H9 (cell line): ENCODE measurements at regions not wholly inside any gene's neighbourhood (a gene's known extent, or its start where the extent isn't known, plus 50 kb on each side); places are given as distances from the start of the nearest gene placed in this dataset.

Source experiments
- DNase-seq: peaks from one replicate; pipeline ENCODE4 v3.0.0-alpha.2; 2017
- H2AFZ ChIP-seq: one replicate; pipeline ENCODE4 v1.6.1; 2013; ENCODE audit warnings: mild to moderate bottlenecking, low read length, control low read depth, moderate library complexity
- H2AK5ac ChIP-seq: 2 replicates; pipeline ENCODE4 v1.6.1; 2013; ENCODE audit warnings: low read length, control low read depth, mixed read lengths; ENCODE audit not compliant: insufficient read length
- H2BK120ac ChIP-seq: one replicate; pipeline ENCODE4 v1.6.1; 2013; ENCODE audit warnings: low read depth, mild to moderate bottlenecking, low read length, control low read depth, inconsistent platforms; ENCODE audit not compliant: poor library complexity, severe bottlenecking
- H2BK12ac ChIP-seq: 2 replicates; pipeline ENCODE4 v1.6.1; 2013; ENCODE audit warnings: low read length, control low read depth, mixed read lengths, low read depth; ENCODE audit not compliant: insufficient read length
- H2BK15ac ChIP-seq: 2 replicates; pipeline ENCODE4 v1.6.1; 2013; ENCODE audit warnings: low read depth, low read length, control low read depth
- H2BK20ac ChIP-seq: one replicate; pipeline ENCODE4 v1.6.1; 2013; ENCODE audit warnings: low read depth, mild to moderate bottlenecking, low read length, control low read depth, inconsistent platforms; ENCODE audit not compliant: poor library complexity, severe bottlenecking
- H2BK5ac ChIP-seq: 2 replicates; pipeline ENCODE4 v1.6.1; 2013; ENCODE audit warnings: low read length, control low read depth, mixed read lengths; ENCODE audit not compliant: insufficient read length
- H3K14ac ChIP-seq: 2 replicates; pipeline ENCODE4 v1.6.1; 2013; ENCODE audit warnings: low read length, control low read depth; ENCODE audit not compliant: insufficient read depth
- H3K18ac ChIP-seq: 2 replicates; pipeline ENCODE4 v1.6.1; 2013; ENCODE audit warnings: low read depth, mild to moderate bottlenecking, mixed read lengths, low read length, control low read depth; ENCODE audit not compliant: insufficient read length
- H3K23ac ChIP-seq: 2 replicates; pipeline ENCODE4 v1.6.1; 2013; ENCODE audit warnings: low read length, control low read depth, mixed read lengths, low read depth; ENCODE audit not compliant: insufficient read length
- H3K23me2 ChIP-seq: 2 replicates; pipeline ENCODE4 v1.6.1; 2013; ENCODE audit warnings: low read depth, mild to moderate bottlenecking, mixed read lengths, low read length, control low read depth; ENCODE audit not compliant: insufficient read length, poor library complexity, severe bottlenecking
- H3K27ac ChIP-seq: 2 replicates; pipeline ENCODE4 v1.5.1; 2013; ENCODE audit warnings: low read length, control low read depth, mixed read lengths, low read depth; ENCODE audit not compliant: insufficient read length
- H3K27me3 ChIP-seq: 2 replicates; pipeline ENCODE4 v1.6.1; 2013; ENCODE audit warnings: low read length, control low read depth, inconsistent platforms; ENCODE audit not compliant: insufficient read depth
- H3K4ac ChIP-seq: 2 replicates; pipeline ENCODE4 v1.6.1; 2013; ENCODE audit warnings: low read depth, mild to moderate bottlenecking, control low read depth, inconsistent platforms, low read length, moderate library complexity
- H3K4me1 ChIP-seq: 2 replicates; pipeline ENCODE4 v1.6.1; 2013; ENCODE audit warnings: low read length, control low read depth, inconsistent platforms; ENCODE audit not compliant: insufficient read depth
- H3K4me2 ChIP-seq: 2 replicates; pipeline ENCODE4 v1.6.1; 2013; ENCODE audit warnings: low read length, control low read depth, mixed read lengths; ENCODE audit not compliant: insufficient read length, insufficient read depth
- H3K56ac ChIP-seq: 2 replicates; pipeline ENCODE4 v1.6.1; 2013; ENCODE audit warnings: low read depth, mild to moderate bottlenecking, mixed read lengths, low read length, control low read depth; ENCODE audit not compliant: insufficient read length
- H3K79me1 ChIP-seq: 2 replicates; pipeline ENCODE4 v1.6.1; 2013; ENCODE audit warnings: low read depth, mild to moderate bottlenecking, moderate library complexity, low read length, control low read depth, inconsistent platforms; ENCODE audit not compliant: insufficient read depth, poor library complexity, severe bottlenecking
- H3K79me2 ChIP-seq: 2 replicates; pipeline ENCODE4 v1.6.1; 2013; ENCODE audit warnings: low read length, control low read depth, inconsistent platforms; ENCODE audit not compliant: insufficient read depth
- H3K9ac ChIP-seq: 2 replicates; pipeline ENCODE4 v1.6.1; 2013; ENCODE audit warnings: low read length, control low read depth, mixed read lengths; ENCODE audit not compliant: insufficient read length; ENCODE audit errors: extremely low read depth
- H3K9me3 ChIP-seq: one replicate; pipeline ENCODE4 v1.6.1; 2013; ENCODE audit warnings: low read depth, low read length, inconsistent platforms; ENCODE audit not compliant: control insufficient read depth
- H3T11ph ChIP-seq: one replicate; pipeline ENCODE4 v1.6.1; 2013; ENCODE audit warnings: mild to moderate bottlenecking, low read length, control low read depth, inconsistent platforms
- H4K20me1 ChIP-seq: one replicate; pipeline ENCODE4 v1.6.1; 2013; ENCODE audit not compliant: control insufficient read depth, insufficient read length, insufficient read depth
- H4K5ac ChIP-seq: 2 replicates; pipeline ENCODE4 v1.6.1; 2013; ENCODE audit warnings: low read depth, mild to moderate bottlenecking, mixed read lengths, low read length, control low read depth; ENCODE audit not compliant: insufficient read length
- H4K8ac ChIP-seq: replicated peaks from 2 replicates; pipeline ENCODE4 v1.6.1; 2013; ENCODE audit warnings: low read length, control low read depth, mixed read lengths, low read depth; ENCODE audit not compliant: insufficient read length
- H4K91ac ChIP-seq: 2 replicates; pipeline ENCODE4 v1.6.1; 2013; ENCODE audit warnings: low read depth, mild to moderate bottlenecking, moderate library complexity, mixed read lengths, low read length, control low read depth; ENCODE audit not compliant: insufficient read length
- H3K27ac Mint-ChIP-seq, 3 experiments: 2 replicates in 2 of 3; 3 replicates in 1 of 3; pipeline ENCODE4 v1.8.0; 2020 to 2021; ENCODE audit warnings: mixed read lengths in 3 of 3, mild to moderate bottlenecking in 1 of 3, moderate library complexity in 1 of 3
- H3K27me3 Mint-ChIP-seq: 2 replicates; pipeline ENCODE4 v1.8.0; 2021; ENCODE audit warnings: low read depth, mild to moderate bottlenecking, moderate library complexity, mixed read lengths
- H3K36me3 Mint-ChIP-seq, 3 experiments: 2 replicates in 2 of 3; 3 replicates in 1 of 3; pipeline ENCODE4 v1.8.0; 2020 to 2021; ENCODE audit warnings: low read depth in 3 of 3, mixed read lengths in 3 of 3; ENCODE audit not compliant: insufficient read depth in 1 of 3
- H3K4me1 Mint-ChIP-seq, 2 experiments: 2 replicates each; pipeline ENCODE4 v1.8.0; 2020; ENCODE audit warnings: mixed read lengths in 2 of 2
- H3K4me3 Mint-ChIP-seq, 2 experiments: 2 replicates in 1 of 2; 3 replicates in 1 of 2; pipeline ENCODE4 v1.8.0; 2020 to 2021; ENCODE audit warnings: mild to moderate bottlenecking in 2 of 2, mixed read lengths in 2 of 2, moderate library complexity in 1 of 2
- H3K9me3 Mint-ChIP-seq, 2 experiments: 2 replicates in 1 of 2; 3 replicates in 1 of 2; pipeline ENCODE4 v1.8.0; 2020; ENCODE audit warnings: mild to moderate bottlenecking in 2 of 2, mixed read lengths in 2 of 2, moderate library complexity in 1 of 2
- whole genome bisulfite sequencing: extraction: QIAGEN DNeasy Blood & Tissue Kit; methylation state at CpG from one replicate; pipeline ENCODE4 v1.1.7; 2013; ENCODE audit warnings: missing lambda C conversion rate, low lambda C conversion rate, mixed read lengths; ENCODE audit not compliant: insufficient read length; ENCODE audit errors: extremely low coverage; 5-methylcytosine and 5-hydroxymethylcytosine counted together
- TF ChIP-seq, protein P1 (sequence below): fragments of 200-600 bp; sonication (generic); conservative IDR thresholded peaks from 3 replicates; pipeline ENCODE4 v1.8.0; 2021; ENCODE audit warnings: antibody characterized with exemption, mild to moderate bottlenecking

DNA sequence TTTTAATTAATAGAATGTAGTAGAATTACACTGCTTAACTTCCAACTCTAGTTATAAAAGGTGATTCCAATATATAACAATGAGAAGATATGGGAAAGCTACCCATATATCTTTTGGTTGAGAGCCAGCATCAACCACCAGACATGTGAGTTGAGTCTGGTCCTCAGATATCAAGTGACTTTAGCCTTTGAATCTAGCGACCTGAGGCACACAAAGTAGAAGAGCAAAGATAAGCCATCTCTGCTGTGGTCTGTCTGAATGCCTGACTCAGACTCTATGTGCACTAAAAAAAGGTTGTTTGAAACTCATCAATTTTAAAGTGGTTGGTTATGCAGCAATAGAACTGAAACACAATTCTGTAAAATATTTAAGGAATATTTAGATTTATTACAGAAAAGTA is 492.5 kb upstream of the SOX9 start:
- H4K91ac ChIP-seq, result no peak overlapping the region
- H4K5ac ChIP-seq, result no peak overlapping the region
- H3K4ac ChIP-seq, result no peak overlapping the region
- peaks cover 5% of the 10 kb centered on the region in 2 experiments; a peak in 3 of 4 replicates for H3K4me1 Mint-ChIP-seq
- no peaks in the 10 kb centered on the region for H3K36me3 Mint-ChIP-seq
- no CpG with 5 or more reads among the region's 1 CpG for WGBS
- H3K27ac Mint-ChIP-seq, result no peak overlapping the region
- TF ChIP-seq, protein P1, sequence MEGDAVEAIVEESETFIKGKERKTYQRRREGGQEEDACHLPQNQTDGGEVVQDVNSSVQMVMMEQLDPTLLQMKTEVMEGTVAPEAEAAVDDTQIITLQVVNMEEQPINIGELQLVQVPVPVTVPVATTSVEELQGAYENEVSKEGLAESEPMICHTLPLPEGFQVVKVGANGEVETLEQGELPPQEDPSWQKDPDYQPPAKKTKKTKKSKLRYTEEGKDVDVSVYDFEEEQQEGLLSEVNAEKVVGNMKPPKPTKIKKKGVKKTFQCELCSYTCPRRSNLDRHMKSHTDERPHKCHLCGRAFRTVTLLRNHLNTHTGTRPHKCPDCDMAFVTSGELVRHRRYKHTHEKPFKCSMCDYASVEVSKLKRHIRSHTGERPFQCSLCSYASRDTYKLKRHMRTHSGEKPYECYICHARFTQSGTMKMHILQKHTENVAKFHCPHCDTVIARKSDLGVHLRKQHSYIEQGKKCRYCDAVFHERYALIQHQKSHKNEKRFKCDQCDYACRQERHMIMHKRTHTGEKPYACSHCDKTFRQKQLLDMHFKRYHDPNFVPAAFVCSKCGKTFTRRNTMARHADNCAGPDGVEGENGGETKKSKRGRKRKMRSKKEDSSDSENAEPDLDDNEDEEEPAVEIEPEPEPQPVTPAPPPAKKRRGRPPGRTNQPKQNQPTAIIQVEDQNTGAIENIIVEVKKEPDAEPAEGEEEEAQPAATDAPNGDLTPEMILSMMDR, result no peak
- DNase-seq, result no peak
- H2AK5ac ChIP-seq, result no peak overlapping the region
- H3K79me2 ChIP-seq, result no peaks in the 10 kb centered on the region
- no peak overlapping the region for H3K27ac ChIP-seq
- no peak overlapping the region for H2BK12ac ChIP-seq
- H3K27me3 Mint-ChIP-seq, result no peaks in the 10 kb centered on the region
- no peaks in the 10 kb centered on the region for H4K20me1 ChIP-seq
- H3K4me1 ChIP-seq, result no peaks in the 10 kb centered on the region
- H3K4me3 Mint-ChIP-seq, result no peak overlapping the region
- no peak overlapping the region for H2AFZ ChIP-seq
- H4K8ac ChIP-seq, result no peak overlapping the region
- H3K4me2 ChIP-seq, result no peak overlapping the region
- H3K79me1 ChIP-seq, result no peaks in the 10 kb centered on the region
- no peaks in the 10 kb centered on the region for H3K23me2 ChIP-seq
- H3K14ac ChIP-seq, result no peak overlapping the region
- H3K56ac ChIP-seq, result no peak overlapping the region
- no peak overlapping the region for H2BK20ac ChIP-seq
- H3T11ph ChIP-seq, result no peak overlapping the region
- H2BK15ac ChIP-seq, result no peak overlapping the region
- H3K18ac ChIP-seq, result no peak overlapping the region
- H3K27me3 ChIP-seq, result no peaks in the 10 kb centered on the region
- H3K9me3 ChIP-seq, result no peaks in the 10 kb centered on the region
- H3K9ac ChIP-seq, result no peak overlapping the region
- peaks cover 0 to 3% of the 10 kb centered on the region in 2 experiments; a peak in 2 of 5 replicates for H3K9me3 Mint-ChIP-seq
- H3K23ac ChIP-seq, result no peak overlapping the region
- no peak overlapping the region for H2BK120ac ChIP-seq
- H2BK5ac ChIP-seq, result no peak overlapping the region
